Activated CD4-positive, alpha-beta T cell treated with anti-CD3 and anti-CD28 coated beads, Interleukin-2, Interleukin-4, amounts not matched to agents 100 ng/mL and 50 ng/mL, durations not matched to agents 16 hours and 8 hours (primary cell): ENCODE measurements at regions not wholly inside any gene's neighbourhood (a gene's known extent, or its start where the extent isn't known, plus 50 kb on each side); places are given as distances from the start of the nearest gene placed in this dataset.

Experiments used
- DNase-seq: peaks from one replicate; pipeline ENCODE4 v3.0.0-alpha.2; 2020; ENCODE audit warnings: low spot score

GRCh38 chr18:37721544-37722522, 156.2 kb upstream of the CELF4 start:
- DNase-seq: no peak

GRCh38 chr18:37720663-37721062, 155.1 kb upstream of the CELF4 start:
- DNase-seq: no peak

GRCh38 chr18:37717656-37718055, 152.1 kb upstream of the CELF4 start:
- DNase-seq: no peak

GRCh38 chr18:37717098-37717497, 151.5 kb upstream of the CELF4 start:
- DNase-seq: no peak

GRCh38 chr18:37716106-37716735, 150.6 kb upstream of the CELF4 start:
- DNase-seq: no peak

- DNase-seq: no peak
These were observed 149.1 kb upstream of the CELF4 start for GRCh38 chr18:37714691-37715090.

GRCh38 chr18:37712776-37713175, 147.2 kb upstream of the CELF4 start:
- DNase-seq: no peak

GRCh38 chr18:37711766-37712505, 146.3 kb upstream of the CELF4 start:
- no peak for DNase-seq

- DNase-seq: no peak
These were observed 145.1 kb upstream of the CELF4 start for GRCh38 chr18:37710726-37711125.

- DNase-seq: no peak
These were observed 144.1 kb upstream of the CELF4 start for GRCh38 chr18:37709740-37710139.

GRCh38 chr18:37705016-37705415, 139.4 kb upstream of the CELF4 start:
- no peak for DNase-seq

GRCh38 chr18:37702841-37703240, 137.2 kb upstream of the CELF4 start:
- no peak for DNase-seq

GRCh38 chr18:37701967-37702366, 136.4 kb upstream of the CELF4 start:
- no peak for DNase-seq

- no peak for DNase-seq
These were observed 133.0 kb upstream of the CELF4 start for GRCh38 chr18:37698508-37699040.

- no peak for DNase-seq
These were observed 128.9 kb upstream of the CELF4 start for GRCh38 chr18:37694516-37694915.

- DNase-seq: no peak
These were observed 125.6 kb upstream of the CELF4 start for GRCh38 chr18:37691162-37691561.

- DNase-seq: no peak
These were observed 124.2 kb upstream of the CELF4 start for GRCh38 chr18:37689841-37690240.

- no peak for DNase-seq
These were observed 119.0 kb upstream of the CELF4 start for GRCh38 chr18:37684590-37684989.

GRCh38 chr18:37684183-37684582, 118.6 kb upstream of the CELF4 start:
- no peak for DNase-seq

- no peak for DNase-seq
These were observed 115.3 kb upstream of the CELF4 start for GRCh38 chr18:37680911-37681310.

- DNase-seq: no peak
These were observed 110.7 kb upstream of the CELF4 start for GRCh38 chr18:37676276-37676675.

GRCh38 chr18:37675699-37676098, 110.1 kb upstream of the CELF4 start:
- DNase-seq: no peak
